ENCODE measurements at regions not wholly inside any gene's neighbourhood (a gene's known extent, or its start where the extent isn't known, plus 50 kb on each side); places are given as distances from the start of the nearest gene placed in this dataset.

- no peak for DNase-seq (ENCODE audit: low read depth in 1 of 2, low spot score in 1 of 2)
These were observed 680.1 kb upstream of the GRIA3 start for GRCh38 chrX:122504026-122504425.

GRCh38 chrX:122512561-122513072 lies 671.5 kb upstream of the GRIA3 start:
- DNase-seq (ENCODE audit: low read depth in 1 of 2, low spot score in 1 of 2): no peak

GRCh38 chrX:122517786-122518185 lies 666.3 kb upstream of the GRIA3 start:
- DNase-seq (ENCODE audit: low read depth in 1 of 2, low spot score in 1 of 2): no peak

- no peak for DNase-seq (ENCODE audit: low read depth in 1 of 2, low spot score in 1 of 2)
These were observed 638.3 kb upstream of the GRIA3 start for GRCh38 chrX:122545778-122546177.

GRCh38 chrX:122546269-122546668 lies 637.8 kb upstream of the GRIA3 start:
- no peak for DNase-seq (ENCODE audit: low read depth in 1 of 2, low spot score in 1 of 2)

- DNase-seq (ENCODE audit: low read depth in 1 of 2, low spot score in 1 of 2): no peak
These were observed 631.7 kb upstream of the GRIA3 start for GRCh38 chrX:122552286-122552800.

GRCh38 chrX:122555925-122556324 lies 628.2 kb upstream of the GRIA3 start:
- no peak for DNase-seq (ENCODE audit: low read depth in 1 of 2, low spot score in 1 of 2)

GRCh38 chrX:122565952-122566351 lies 618.1 kb upstream of the GRIA3 start:
- DNase-seq (ENCODE audit: low read depth in 1 of 2, low spot score in 1 of 2): no peak

GRCh38 chrX:122566401-122566800 lies 617.7 kb upstream of the GRIA3 start:
- DNase-seq (ENCODE audit: low read depth in 1 of 2, low spot score in 1 of 2): no peak

- no peak for DNase-seq (ENCODE audit: low read depth in 1 of 2, low spot score in 1 of 2)
These were observed 616.2 kb upstream of the GRIA3 start for GRCh38 chrX:122567911-122568310.

- no peak for DNase-seq (ENCODE audit: low read depth in 1 of 2, low spot score in 1 of 2)
These were observed 611.6 kb upstream of the GRIA3 start for GRCh38 chrX:122572461-122572860.

- no peak for DNase-seq (ENCODE audit: low read depth in 1 of 2, low spot score in 1 of 2)
These were observed 605.0 kb upstream of the GRIA3 start for GRCh38 chrX:122579036-122579435.

- no peak for DNase-seq (ENCODE audit: low read depth in 1 of 2, low spot score in 1 of 2)
These were observed 604.6 kb upstream of the GRIA3 start for GRCh38 chrX:122579526-122579925.

GRCh38 chrX:122582280-122582974 lies 601.7 kb upstream of the GRIA3 start:
- no peak for DNase-seq (ENCODE audit: low read depth in 1 of 2, low spot score in 1 of 2)

- no peak for DNase-seq (ENCODE audit: low read depth in 1 of 2, low spot score in 1 of 2)
These were observed 601.1 kb upstream of the GRIA3 start for GRCh38 chrX:122582975-122583305.

GRCh38 chrX:122583551-122583950 lies 600.5 kb upstream of the GRIA3 start:
- no peak for DNase-seq (ENCODE audit: low read depth in 1 of 2, low spot score in 1 of 2)

- DNase-seq (ENCODE audit: low read depth in 1 of 2, low spot score in 1 of 2): no peak
These were observed 599.1 kb upstream of the GRIA3 start for GRCh38 chrX:122584981-122585380.

- no peak for DNase-seq (ENCODE audit: low read depth in 1 of 2, low spot score in 1 of 2)
These were observed 597.2 kb upstream of the GRIA3 start for GRCh38 chrX:122586831-122587230.

GRCh38 chrX:122591546-122591945 lies 592.5 kb upstream of the GRIA3 start:
- no peak for DNase-seq (ENCODE audit: low read depth in 1 of 2, low spot score in 1 of 2)

- DNase-seq (ENCODE audit: low read depth in 1 of 2, low spot score in 1 of 2): no peak
These were observed 587.1 kb upstream of the GRIA3 start for GRCh38 chrX:122596998-122597397.

GRCh38 chrX:122622795-122623194 lies 561.3 kb upstream of the GRIA3 start:
- no peak for DNase-seq (ENCODE audit: low read depth in 1 of 2, low spot score in 1 of 2)

GRCh38 chrX:122625239-122625638 lies 558.8 kb upstream of the GRIA3 start:
- DNase-seq (ENCODE audit: low read depth in 1 of 2, low spot score in 1 of 2): no peak

- DNase-seq (ENCODE audit: low read depth in 1 of 2, low spot score in 1 of 2): no peak
These were observed 558.3 kb upstream of the GRIA3 start for GRCh38 chrX:122625821-122626220.
